Keratinocyte (primary cell): ENCODE measurements at regions not wholly inside any gene's neighbourhood (a gene's known extent, or its start where the extent isn't known, plus 50 kb on each side); places are given as distances from the start of the nearest gene placed in this dataset.

Experiments
- CTCF ChIP-seq, 3 experiments: IDR thresholded peaks in 1 of 3; conservative IDR thresholded peaks in 1 of 3; optimal IDR thresholded peaks in 1 of 3; 2 replicates in 2 of 3; 3 replicates in 1 of 3; pipeline versions ENCODE3 to v1.5.1; 2011; ENCODE audit warnings: low read length in 3 of 3, mild to moderate bottlenecking in 3 of 3, moderate library complexity in 2 of 3, control low read depth in 1 of 3, inconsistent platforms in 1 of 3; ENCODE audit not compliant: insufficient read depth in 2 of 3; ENCODE audit errors: extremely low read depth in 1 of 3
- EZH2 ChIP-seq: IDR thresholded peaks from one replicate; pipeline ENCODE4 v1.6.1; 2012; ENCODE audit warnings: inconsistent platforms, mild to moderate bottlenecking, low read length, moderate library complexity

- TF ChIP-seq CTCF (optimal IDR thresholded peaks at IDR 0.05 in 1 of 3, IDR thresholded peaks at IDR 0.05 in 1 of 3, conservative IDR thresholded peaks at IDR 0.05 in 1 of 3; ENCODE audit: extremely low read depth in 1 of 3, insufficient read depth in 2 of 3, low read length in 3 of 3) (no peak), EZH2 (no peak)
These were observed 407.6 kb upstream of the MANEA start for GRCh38 chr6:95169775-95170174.
